ENCODE measurements at regions not wholly inside any gene's neighbourhood (a gene's known extent, or its start where the extent isn't known, plus 50 kb on each side); places are given as distances from the start of the nearest gene placed in this dataset.

GRCh38 chr7:50166997-50167965 lies 74.2 kb upstream of the ZPBP start:
- peak in 1 of 2 donors; percentile 37 for DNase-seq (ENCODE audit: low read depth in 2 of 2)

GRCh38 chr7:50164559-50165170 lies 71.6 kb upstream of the ZPBP start:
- DNase-seq (ENCODE audit: low read depth in 2 of 2): no peak

DNA sequence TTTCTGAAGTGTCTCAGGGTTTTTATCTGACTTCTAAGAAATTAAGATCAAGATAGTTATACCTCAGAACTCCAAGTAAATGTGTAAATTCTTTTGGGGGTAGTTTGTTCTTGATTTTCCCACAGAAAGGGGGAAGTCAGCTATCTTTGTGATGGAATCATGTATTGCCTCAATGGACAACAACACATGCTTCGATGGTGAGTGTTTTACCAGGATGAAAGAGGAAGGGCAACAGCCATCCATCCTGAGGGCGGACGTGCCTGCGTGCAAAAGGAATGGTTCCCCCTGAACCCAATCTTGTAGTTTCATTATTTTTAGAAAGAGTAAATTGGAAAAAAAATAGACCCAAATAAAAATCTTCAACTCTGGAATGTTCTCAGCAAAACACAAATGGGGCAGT lies 67.2 kb upstream of the ZPBP start:
- DNase-seq (ENCODE audit: low read depth in 2 of 2): no peak

DNA sequence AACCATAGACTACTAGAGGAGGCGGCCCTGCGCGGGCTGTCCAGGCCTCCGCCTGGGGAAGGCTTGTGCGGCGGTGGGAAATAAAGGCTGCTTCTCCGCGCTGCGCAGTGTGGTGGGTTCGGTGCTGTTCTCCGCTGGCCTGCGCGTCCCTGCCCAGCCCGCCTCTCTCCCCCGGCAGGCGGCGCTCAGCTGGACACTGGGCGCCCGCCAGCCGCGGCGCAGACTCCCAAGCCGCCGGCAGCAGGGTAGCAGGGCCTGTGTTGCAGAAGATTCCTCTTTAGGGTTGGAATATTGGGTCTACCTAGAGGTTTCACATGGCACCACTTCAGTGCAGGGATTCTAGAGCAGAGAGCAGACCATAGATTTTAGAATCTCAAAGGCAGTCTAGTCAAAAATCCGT lies 66.1 kb upstream of the ZPBP start:
- no peak for DNase-seq (ENCODE audit: low read depth in 2 of 2)

DNA sequence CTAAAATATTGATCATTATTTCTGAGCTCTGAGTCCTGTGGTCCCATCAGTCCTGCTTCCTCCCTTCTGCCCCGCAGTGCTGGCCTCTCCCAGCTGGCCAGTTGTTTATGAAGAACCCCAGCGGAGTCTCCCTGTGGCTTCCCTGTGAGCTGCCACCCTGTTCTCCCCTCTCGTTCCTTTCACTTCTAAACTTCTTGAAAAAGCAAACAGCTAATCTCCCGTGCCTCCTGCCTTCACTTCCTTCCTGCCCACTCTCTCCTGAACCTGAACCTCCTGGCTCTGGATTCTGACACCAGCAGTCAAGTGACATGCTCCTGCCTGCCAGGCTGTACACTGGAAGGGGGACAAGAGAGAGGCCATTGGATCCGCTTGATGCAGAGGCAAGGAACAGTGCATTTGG lies 63.7 kb upstream of the ZPBP start:
- DNase-seq (ENCODE audit: low read depth in 2 of 2): no peak

- no peak for DNase-seq (ENCODE audit: low read depth in 2 of 2)
Observed at GRCh38 chr7:50156163-50156562, 63.1 kb upstream of the ZPBP start.

- DNase-seq (ENCODE audit: low read depth in 2 of 2): no peak
Observed at GRCh38 chr7:50155755-50156154, 62.7 kb upstream of the ZPBP start.

DNA sequence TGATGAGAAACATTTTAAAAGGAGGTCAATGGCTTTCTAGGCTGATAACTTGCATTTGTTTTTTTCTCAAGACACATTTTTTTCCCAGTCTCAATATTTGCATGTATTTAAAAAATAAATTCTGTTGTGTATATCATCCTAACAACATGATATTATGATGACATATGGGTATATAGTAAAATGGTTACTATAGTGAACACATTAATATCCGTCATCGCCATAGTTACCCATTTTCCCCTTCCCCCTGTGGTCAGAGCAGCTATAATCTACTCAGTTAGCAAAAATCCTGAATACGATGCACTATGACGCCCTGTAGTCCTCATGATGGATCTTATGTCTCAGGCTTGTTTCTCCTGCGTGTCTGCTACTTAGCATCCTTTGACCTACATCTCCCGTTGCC lies 60.9 kb upstream of the ZPBP start:
- DNase-seq (ENCODE audit: low read depth in 2 of 2): no peak

- DNase-seq (ENCODE audit: low read depth in 2 of 2): no peak
Observed at GRCh38 chr7:50153148-50153547, 60.1 kb upstream of the ZPBP start.

DNA sequence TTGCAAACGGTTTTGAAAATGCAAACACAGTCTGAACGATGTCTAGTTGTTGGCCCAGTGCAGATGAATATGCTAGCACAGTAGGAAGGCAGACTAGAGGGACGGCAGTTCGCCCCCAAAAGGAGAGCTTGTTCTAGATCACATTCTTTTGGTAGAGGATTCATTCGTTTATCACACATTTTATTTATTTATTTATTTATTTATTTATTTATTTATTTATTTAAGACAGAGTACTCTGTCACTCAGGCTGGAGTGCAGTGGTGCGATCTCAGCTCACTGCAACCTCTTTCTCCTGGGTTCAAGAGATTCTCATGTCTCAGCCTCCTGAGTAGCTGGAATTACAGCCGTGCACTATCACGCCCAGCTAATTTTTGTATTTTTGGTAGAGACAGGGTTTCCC lies 59.4 kb upstream of the ZPBP start:
- no peak for DNase-seq (ENCODE audit: low read depth in 2 of 2)

GRCh38 chr7:50151661-50152060 lies 58.6 kb upstream of the ZPBP start:
- no peak for DNase-seq (ENCODE audit: low read depth in 2 of 2)

GRCh38 chr7:50151001-50151400 lies 58.0 kb upstream of the ZPBP start:
- no peak for DNase-seq (ENCODE audit: low read depth in 2 of 2)

- no peak for DNase-seq (ENCODE audit: low read depth in 2 of 2)
Observed at GRCh38 chr7:50149369-50149768, 56.3 kb upstream of the ZPBP start.

GRCh38 chr7:50147951-50148808 lies 55.1 kb upstream of the ZPBP start:
- no peak for DNase-seq (ENCODE audit: low read depth in 2 of 2)

GRCh38 chr7:50146692-50147091 lies 53.6 kb upstream of the ZPBP start:
- DNase-seq (ENCODE audit: low read depth in 2 of 2): no peak

- DNase-seq (ENCODE audit: low read depth in 2 of 2): no peak
Observed at GRCh38 chr7:50145801-50146338, 52.8 kb upstream of the ZPBP start.

GRCh38 chr7:50145226-50145625 lies 52.2 kb upstream of the ZPBP start:
- no peak for DNase-seq (ENCODE audit: low read depth in 2 of 2)

All from stimulated activated CD8-positive, alpha-beta memory T cell treated with anti-CD3 and anti-CD28 coated beads, Interleukin-15, amount 100 ng/mL, for 48 hours (primary cell).